ENCODE measurements at regions not wholly inside any gene's neighbourhood (a gene's known extent, or its start where the extent isn't known, plus 50 kb on each side); places are given as distances from the start of the nearest gene placed in this dataset.

- TF ChIP-seq CTCF (IDR thresholded peaks at IDR 0.05), result no peak
- no peak for TF ChIP-seq POLR2A (IDR thresholded peaks at IDR 0.05)
These were observed 283.3 kb upstream of the RIMS1 start for GRCh38 chr6:71603021-71603420.
